NCI-H146 treated with DMSO at 0.1 percent for 48 hours (cell line): ENCODE measurements at regions not wholly inside any gene's neighbourhood (a gene's known extent, or its start where the extent isn't known, plus 50 kb on each side); places are given as distances from the start of the nearest gene placed in this dataset.

Experiments used
- DNase-seq: peaks from one replicate; lab custom pipeline; 2025; ENCODE audit not compliant: unreplicated experiment; lab: John Stamatoyannopoulos, UW

DNA sequence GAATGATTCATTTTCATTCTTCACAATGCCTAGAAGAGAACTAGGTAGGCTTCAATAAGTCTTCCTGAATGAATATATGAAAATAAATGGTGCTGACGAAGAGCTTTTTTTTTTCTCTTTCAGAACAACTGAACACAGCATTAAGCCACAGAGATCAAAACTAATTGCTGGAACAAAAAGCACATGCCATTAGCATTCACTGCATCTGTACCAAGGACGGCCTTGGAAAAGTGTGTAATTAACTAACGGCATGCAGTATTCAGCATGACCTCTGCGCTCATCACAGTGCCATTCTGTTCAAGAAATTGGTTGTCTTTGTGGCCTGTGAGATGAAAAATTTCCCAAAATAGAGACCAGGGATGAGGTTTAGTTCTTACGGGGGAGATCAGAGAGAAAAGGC lies 99.3 kb downstream of the NUDT12 start:
- DNase-seq: no peak

DNA sequence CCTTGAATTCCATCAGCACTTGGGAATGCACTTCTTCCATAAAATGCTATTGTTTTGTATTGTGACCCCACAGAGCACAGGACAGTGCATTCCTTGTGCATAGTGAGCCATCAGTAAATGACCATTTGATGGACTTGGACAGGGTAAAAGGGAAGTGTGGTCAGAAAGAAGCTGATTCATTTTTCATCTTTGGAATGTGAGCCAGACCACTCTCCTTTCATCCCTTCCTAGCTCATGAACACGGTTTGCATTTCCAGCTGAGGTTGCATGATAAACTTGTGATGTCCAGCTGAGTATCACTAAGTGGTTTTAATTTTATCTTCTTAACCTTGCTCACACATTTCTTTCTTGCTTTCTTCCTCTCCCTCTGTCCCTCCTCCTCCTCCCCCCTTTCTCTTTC lies 101.3 kb downstream of the NUDT12 start:
- no peak for DNase-seq

DNA sequence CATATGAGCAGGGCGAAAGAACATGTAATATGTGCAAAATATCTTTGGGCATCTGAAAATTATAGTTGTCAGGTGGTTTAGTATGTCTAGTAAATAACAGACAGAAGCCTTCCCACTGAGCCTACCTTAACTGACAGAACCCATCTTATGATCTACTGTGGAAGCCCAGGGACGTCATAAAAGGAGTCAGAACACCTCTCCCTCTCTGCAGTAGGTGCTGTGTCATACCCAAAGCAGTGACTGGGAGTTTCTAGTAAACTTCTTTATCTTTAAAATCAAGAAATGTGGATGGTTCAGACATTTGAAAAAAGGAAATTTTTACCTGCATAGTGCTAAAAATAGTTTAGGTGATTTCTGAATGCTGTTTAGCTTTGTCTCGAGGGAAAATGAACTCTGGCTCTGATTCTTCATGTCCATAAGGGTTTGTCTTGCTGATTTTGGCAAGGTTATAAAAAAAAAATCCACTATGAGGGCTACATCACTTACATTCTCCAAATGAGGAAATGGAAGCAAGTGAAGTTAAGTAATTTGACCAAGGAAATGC lies 104.0 kb downstream of the NUDT12 start:
- DNase-seq: no peak

DNA sequence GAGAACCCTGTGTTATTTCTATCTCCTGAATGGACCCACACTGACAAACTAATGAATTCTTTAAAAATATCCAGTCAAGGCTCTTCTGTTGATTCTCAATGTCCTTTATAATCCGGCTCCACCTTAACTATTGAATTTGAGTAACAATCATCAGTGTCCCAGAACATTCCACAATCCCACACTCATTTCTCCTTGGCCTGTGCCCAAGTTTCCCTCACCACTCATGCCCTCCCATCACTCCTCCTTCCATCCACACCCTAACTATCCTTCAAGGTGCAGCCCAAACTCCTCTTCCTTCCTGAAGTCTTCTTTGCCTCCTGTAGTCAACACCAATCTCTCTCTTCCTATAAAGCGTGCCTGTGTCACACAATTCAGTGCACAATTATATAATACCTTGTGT lies 106.1 kb downstream of the NUDT12 start:
- DNase-seq: no peak

DNA sequence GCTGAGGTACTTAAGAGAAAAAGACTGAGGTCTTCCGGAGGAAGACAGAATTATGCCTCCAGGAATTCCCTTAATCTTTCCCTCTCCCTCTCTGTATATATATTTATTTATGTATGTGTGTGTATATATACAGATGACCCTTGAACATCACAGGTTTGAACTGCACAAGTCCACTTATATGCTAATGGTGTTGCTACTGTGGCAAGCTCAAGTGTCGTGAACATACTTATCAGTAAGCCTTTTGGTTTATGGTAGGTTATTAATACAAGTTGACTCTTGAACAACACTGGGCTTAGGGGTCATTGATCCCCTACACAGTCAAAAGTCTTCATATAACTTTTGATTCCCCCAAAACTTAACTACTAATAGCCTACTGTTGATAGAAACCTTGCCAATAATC lies 106.8 kb downstream of the NUDT12 start:
- DNase-seq: no peak

DNA sequence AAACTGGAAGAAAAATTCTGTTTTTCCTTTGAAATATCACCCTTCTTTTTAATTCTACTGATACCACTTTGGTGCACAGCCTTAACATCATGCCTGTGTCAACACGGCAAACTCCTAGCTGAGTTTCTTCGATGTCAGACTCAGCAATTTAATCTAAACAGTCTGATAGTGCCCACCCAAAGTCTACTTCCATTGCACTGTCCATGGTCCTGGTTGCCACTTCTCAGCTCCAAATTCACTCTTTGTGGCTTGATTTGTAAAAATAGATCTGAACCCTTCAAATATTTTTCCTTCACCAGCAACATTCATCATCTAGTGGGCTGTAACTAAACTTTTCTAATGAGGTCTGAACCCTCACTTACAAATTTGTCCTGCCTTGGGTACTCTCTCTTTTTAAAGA lies 107.8 kb downstream of the NUDT12 start:
- DNase-seq: no peak

DNA sequence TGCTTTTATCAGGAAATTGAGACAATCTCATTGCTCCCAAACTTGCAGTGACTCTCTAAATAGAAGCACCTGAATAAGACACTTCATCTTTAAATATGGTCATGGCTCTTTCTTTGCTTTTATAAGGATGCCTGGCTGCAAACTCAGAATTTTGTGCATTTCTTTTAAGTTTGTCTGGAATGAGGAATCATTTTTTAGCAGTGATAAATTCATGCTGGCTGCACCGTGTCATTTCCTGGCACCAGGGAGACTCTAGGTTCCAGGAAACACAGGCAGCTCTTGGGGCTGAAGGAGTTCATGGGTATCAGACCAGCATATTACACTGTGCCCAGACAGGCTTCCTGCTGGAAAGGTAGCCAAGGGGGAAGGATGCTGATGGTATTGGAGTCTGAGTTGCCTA lies 109.9 kb downstream of the NUDT12 start:
- DNase-seq: no peak

DNA sequence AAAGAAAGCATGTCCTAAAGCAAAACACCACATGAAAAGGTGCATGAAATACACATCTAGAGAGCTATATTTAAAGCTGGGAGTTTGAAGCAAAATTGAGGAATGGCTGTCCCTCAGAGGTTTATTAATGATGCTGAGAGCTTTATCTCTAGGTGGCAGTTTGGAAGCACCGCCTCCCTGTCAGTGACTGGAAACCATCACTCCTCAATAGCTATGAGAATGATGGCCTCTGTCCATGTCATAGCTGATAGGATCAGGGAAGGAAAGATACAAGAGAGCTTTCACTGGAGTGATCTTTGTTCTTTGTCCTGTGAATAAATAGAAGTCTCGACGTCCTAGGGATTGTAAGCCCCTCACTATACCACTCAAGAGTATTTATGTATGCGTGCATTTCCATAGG lies 110.5 kb downstream of the NUDT12 start:
- DNase-seq: no peak

DNA sequence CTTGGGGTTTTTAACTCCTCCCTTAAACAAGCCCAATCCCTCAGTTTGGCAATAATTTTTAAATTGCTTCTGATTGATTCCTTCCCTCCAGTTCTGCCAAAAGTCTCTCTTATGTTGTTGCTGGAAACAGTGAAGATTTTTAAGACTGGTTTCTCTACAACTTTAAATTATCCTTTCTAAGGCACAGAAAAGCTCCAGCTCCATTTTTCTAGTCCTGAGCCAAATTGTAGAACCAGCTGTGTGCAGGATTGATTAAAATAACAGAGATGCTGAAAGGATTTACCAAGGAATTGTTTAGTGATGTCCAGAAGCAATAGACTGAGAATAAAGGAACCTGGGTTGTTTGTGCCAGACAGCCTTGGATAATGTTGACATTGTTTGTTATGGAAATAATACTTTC lies 111.3 kb downstream of the NUDT12 start:
- DNase-seq: no peak

DNA sequence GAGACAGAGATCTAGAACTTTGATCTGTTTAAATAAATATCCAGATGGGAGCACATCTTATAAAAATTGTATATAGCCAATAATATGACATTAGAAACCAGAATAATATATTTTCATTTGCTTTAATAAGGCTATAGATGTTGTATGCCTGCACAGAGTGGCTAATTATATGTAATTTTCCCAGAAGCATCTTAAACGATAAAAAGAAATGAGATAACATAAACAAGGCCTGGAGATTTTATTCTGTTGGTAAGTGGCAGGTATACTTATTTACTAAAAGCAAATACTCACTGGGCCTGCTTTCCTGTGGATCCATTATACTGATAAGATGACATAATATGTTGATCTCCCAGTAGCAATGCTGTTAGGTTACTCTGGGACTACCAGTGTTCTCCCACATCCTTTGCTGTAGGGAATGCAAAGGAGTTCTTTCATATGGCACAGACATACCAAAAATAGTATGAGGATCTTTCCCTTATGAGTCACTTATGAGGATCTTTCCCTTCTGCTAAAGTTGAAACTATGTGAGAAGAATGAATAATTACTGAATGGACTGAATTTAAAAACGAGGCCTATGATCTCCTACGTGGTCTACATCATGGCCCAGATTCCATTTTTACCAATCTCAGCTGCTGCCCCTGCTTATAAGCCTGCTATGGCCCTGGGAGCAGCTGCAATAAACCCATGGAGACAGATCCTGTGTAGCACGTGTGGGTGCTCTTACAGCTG lies 112.1 kb downstream of the NUDT12 start:
- DNase-seq: no peak

DNA sequence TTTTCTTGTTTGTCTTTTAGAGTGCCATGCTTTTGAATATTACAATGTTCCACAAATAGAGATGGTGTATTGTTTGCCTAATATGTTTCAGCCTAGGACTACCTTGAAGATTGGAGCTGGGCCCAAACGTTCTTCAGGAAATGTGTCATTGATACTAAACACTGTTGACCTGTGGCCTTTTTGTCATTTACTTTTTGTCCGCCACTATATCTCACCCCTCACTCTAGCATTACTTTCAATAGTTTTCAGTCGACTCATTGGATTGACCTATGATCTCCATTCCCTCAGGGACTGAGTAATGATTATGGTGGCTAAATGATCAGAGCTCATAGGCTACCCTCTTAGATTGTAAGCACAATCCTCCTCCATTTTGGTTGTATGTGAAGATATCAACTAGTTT lies 115.8 kb downstream of the NUDT12 start:
- no peak for DNase-seq

DNA sequence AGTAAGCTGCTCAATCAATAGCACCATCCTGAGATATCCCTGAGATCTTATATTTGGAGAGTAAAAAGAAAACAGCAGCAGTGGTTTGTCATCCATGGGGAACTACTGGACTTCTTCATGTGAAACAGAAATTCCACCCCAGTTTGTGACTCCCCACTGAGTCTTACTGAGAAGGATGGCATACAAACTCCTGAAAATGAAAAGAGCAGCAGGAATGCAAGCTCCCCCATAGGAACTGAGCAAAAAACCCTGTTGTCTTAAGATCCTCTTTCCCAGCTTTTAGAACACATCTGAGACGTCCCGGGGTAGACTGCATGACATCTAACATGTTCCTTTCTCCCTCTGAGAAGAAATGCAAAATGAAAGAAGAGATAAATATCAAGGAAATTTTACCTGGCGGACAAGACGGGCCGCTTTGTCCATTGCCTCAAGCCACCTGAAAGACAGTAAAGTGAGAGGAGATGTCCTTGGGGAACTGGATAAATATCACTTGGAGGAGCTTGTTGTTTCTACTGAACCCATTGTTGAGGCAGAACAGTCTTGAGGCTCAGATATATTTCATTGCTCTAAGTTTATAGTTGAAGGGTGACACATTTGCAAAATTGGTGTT lies 117.1 kb downstream of the NUDT12 start:
- DNase-seq: no peak

DNA sequence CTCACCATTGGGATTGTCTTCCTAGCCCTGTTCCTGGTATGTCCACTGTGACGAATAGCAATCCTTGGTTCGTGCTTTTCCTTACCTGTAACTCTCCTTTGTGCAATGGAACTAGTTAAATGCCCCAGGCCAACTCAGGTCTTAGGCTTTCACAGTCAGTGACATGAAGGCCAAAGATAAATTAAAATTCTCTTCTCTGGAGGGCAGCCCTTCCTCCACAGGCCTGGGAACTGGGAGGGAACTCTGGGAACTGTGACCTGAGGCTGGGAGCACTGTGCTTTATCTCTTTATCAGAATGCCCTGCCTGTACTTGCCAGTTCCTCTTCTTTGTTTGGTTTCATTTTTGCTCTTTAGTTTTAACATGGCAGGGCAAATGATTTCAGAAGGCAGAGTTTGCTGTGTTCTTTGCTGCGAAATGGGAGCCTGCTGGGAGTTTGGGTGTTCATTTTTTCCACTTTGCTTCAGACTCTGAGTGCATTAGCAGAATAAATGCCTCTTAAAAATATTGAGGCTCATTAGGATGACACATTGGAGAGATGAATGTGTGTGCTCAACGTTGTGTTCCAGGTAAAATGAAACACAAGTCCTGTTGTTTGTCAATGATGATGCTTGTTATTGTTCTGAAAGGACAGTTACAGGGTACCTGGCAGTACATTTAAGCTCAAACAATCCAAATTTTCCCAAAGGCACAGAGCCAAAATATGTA lies 118.1 kb downstream of the NUDT12 start:
- DNase-seq: no peak

DNA sequence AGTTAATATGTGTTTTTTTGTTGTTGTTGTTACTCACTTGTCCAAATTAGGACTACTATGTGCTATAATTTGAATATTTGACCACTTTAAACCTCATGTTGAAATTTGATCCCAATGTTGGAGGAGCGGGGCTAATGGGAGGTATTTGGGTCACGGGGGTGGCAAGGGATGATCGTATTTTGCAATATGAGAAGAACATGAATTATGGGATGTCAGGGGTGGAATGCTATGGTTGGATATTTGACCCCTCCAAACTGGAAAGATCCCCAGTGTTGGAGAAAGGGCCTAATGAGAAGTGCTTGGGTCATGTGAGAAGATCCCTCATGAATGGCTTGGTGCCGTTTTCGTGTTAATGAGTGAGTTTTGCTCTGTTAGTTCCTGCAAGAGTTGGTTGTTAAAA lies 119.8 kb downstream of the NUDT12 start:
- no peak for DNase-seq

DNA sequence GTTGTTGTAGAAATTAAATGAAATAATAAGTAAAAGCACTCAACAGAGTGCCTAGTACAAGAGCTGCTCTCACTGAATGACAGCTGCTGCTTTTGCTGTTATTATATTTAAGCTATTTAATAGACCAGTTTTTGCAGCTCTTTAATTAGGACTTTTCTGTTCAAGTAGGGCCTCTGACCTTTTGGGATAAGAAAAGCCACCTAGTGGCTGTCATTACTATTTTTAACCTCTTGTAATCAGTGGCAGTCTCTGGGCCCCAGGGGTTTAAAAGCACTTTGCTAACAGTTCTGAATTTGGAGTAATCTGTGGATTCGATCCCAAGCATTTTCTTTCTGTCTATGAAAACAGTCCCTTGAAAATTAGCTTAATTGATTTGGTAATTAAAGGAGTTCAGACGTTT lies 121.1 kb downstream of the NUDT12 start:
- DNase-seq: no peak

DNA sequence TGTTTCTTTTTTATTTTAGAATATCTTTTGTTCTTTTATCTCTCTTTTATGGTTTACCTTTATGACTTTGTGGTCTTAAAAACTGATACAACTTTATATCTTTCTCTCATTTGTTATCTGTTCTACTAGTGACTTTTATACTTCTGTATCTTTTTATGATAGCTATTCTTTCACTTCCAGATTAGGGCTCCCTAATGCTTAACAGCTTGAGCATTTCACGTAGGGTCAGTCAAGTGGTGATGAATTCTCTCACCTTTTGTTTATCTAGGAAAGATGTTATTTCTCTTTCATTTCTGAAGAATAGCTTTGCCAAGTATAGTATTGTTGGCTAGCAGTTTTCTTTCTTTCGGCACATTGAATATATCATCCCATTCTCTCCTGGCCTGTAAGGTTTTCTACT lies 123.6 kb downstream of the NUDT12 start:
- no peak for DNase-seq

DNA sequence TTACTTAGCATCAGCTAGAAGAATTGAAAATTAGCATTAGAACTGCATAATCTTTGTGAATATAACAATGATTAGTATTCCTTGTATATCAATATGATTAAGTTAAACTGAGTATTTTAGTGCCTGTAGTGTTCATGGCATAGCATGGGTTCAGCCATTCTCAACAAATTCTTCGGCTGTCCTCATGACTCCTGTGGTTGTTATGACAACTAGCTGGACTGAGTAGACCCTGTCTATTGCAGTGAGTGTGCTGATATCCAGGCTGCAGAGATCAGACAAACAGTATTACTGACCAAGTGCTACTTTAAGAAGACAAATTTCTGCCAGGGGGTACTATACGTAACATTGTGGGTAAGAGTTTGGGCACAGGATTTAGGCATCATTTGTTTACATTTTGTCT lies 125.9 kb downstream of the NUDT12 start:
- no peak for DNase-seq

DNA sequence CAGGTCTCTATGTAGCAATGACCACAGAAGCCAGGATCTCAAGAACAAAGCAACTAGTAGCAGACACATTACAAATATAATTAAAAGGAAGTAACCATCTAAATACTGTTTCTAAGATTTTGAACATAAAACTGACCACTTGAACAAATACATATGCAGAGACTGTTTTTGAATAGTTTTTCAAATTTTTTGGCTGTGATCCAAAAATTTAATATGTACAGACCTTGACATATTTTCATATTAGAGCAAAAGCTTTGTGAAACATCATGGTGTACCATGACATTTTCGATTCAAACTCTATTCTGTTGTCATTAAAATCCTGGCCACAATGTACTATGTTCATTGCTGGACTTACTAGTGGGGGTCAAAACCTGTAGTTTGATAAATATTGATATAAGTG lies 126.5 kb downstream of the NUDT12 start:
- DNase-seq: no peak

DNA sequence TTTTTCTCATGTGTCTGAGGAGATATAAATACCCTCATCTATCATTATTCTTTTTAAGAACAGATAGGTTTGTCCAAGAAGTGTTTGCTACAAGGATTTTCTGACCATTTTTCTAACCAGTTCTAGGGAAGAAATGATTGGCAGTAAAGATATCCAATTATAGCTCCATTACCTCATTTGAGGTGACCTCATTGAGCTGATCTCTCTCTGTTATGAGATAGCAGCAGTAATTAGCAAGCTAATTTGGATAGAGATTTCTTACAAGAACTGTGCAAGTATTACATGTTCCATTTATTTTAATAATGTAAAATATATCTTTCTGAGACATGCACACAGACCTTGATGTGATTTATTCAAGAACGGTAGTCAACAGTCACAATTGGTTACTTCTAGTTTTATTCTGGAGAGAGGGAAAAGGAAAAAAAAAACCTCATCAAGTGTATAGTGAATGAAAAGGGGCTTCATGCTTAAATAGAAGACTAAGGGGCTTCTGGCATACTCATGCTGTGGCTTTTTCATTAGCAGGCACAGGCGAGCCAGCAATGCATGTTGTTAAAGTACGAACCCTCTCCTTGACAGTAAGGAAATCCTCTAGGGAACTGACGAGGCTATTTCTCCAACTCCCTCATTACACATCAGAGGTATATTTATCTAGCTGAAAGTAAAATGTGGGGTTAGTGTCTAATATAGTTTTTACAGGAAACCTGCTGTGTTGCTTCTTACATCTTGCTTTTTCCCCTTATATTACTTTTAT lies 127.3 kb downstream of the NUDT12 start:
- no peak for DNase-seq

DNA sequence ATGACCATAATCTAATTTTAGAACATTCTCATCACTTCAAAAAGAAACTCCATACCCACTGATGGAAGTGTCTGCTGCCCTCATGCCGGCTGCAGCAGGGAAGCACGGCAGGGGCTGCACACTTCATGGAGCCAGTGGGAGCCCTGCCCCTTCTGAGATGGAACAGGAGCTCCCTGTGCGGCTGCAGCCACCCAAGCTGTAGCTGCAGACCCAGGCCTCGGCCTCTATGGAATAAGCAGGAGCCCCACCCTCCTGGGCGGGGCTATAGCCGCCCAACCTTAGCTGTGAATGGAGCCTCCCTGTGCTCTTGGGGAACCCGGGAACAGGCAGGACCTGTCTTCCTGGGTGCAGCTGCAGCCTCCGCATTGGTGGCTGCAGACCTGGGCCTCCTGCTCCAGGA lies 128.5 kb downstream of the NUDT12 start:
- DNase-seq: peak; percentile 1

DNA sequence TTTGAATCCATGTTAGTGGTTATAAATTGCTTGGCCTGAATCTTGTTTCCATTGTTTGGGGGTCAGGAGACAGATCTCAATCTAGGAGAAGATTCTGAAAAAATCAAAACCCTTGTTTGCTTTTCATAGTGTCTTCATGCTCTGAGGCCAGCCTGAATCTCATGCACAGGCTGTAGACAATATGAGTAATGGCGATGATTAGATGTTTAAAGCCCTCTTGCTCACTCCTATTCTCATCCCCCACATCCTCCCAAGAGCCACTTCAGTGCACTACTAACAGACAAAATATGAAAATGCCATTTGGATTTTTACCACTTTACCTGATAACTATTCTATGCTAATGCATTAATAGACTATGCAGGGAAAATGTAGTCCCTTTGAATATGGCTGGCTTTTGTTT lies 129.4 kb downstream of the NUDT12 start:
- no peak for DNase-seq

DNA sequence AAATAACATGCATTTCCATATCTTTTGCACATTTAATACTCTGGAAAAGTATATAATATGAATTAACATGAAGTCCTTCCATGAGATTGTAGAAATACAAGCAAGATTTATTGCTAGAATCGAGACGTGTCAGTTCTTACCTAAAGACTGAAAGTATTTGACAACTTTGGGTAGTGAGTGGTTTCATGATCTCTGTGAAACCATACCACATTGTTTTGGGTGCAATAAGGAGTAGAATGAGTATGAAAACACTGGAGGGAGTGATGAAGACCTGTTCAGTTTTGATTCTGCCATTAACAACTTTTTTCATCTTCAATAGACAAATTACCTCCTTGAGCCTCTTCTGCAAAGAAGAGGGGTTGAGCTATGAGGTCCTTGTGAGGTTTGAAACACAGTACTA lies 133.7 kb downstream of the NUDT12 start:
- DNase-seq: no peak
